Forelimb muscle (tissue), 1 donor: ENCODE measurements at regions not wholly inside any gene's neighbourhood (a gene's known extent, or its start where the extent isn't known, plus 50 kb on each side); places are given as distances from the start of the nearest gene placed in this dataset.
"Not testable (repeated sequence)": the region's sequence is repeated elsewhere in the genome, so short reads cannot be mapped to it uniquely, and the experiment has no call there.

Experiments
- DNase-seq: peaks from one replicate; pipeline ENCODE4 v3.0.0-alpha.2; 2013; ENCODE audit warnings: low read depth

DNA sequence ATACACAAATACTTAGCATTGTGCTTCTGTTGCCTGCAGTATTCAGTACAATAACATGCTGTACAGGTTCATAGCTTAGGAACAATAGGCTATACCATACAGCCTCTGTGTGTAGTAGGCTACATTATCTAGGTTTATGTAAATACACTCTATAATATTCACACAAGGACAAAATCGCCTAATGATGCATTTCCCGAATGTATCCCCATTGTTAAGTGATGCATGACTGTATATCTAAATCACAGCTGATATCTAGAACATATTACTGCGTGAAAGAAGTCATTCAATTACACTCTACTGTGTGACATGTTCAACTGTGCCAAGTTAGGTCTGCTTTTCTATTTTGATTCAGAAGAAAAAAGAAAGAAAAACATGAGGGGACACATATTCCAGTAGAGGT is 633.5 kb downstream of the RFPL4B start:
- DNase-seq, result no peak

DNA sequence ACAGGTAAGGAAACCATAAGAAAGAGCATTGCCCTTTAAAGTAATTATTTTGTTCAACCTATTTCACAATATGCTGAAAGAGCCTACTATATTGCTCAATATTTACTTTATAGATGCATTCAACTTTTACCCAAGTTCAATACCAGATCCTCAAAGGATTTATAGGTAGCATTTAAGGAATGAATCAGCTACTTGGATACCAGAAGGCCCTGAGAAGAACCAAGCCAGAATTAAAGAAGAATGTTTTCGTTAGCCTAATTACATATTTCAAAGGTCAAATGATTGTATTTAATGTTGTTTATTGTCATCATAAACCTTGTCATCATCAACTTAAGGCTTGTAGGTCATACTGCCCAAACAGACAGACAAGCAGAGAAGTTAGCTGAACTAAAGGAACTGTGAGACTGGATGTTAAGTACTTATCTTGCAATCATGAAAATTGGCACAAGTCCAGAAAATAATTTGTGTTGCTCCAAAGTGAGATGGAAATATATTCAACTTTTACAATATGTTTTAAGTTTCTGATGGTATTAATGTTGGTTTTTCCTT is 636.7 kb downstream of the RFPL4B start:
- no peak for DNase-seq

DNA sequence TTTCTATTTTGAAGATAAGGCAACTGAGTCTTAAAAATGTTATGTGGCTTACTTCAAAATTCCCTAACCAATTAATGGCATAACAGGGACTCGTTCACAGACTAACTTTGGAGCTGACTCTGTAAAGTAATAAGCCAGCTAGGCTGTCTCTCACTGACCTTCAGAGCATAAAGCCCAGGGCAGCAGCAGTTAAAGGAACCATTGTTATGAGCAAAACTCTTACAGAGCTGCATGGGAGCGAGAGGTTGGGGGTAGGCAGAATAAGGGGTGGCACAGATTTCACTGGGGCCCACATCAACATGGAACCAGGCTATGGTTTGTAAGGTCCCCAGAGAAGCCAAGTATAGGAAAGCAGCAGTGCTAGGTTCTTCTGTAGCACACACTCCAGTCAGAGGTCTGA is 637.8 kb downstream of the RFPL4B start:
- no peak for DNase-seq

- DNase-seq, result no peak
Observed at GRCh38 chr6:112986321-112986720, 639.2 kb downstream of the RFPL4B start.

GRCh38 chr6:112988748-112989147 is 641.6 kb downstream of the RFPL4B start:
- DNase-seq, result no peak

DNA sequence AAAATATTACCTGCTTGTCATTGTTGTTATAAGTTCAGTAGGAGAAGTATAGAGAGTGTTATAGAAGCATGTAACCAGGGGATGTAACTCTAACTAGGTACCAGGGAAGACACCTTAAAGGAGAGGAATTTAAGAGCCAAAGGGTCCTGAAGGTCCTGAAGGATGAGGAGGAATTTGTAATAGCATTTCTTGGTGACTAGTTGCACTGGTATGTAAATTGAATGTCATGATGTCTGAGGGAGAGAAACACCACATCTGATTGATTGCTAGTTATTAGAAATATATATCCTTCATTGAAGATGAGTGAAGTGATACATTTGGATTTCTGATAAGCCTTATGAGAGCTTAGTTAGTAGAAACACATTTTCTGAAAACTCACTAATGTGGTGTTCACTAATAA is 643.8 kb downstream of the RFPL4B start:
- DNase-seq, result no peak

GRCh38 chr6:112991912-112992311 is 644.8 kb downstream of the RFPL4B start:
- no peak for DNase-seq

GRCh38 chr6:112997421-112998085 is 650.4 kb downstream of the RFPL4B start:
- DNase-seq, result no peak

GRCh38 chr6:113004054-113004453 is 656.9 kb downstream of the RFPL4B start:
- no peak for DNase-seq

DNA sequence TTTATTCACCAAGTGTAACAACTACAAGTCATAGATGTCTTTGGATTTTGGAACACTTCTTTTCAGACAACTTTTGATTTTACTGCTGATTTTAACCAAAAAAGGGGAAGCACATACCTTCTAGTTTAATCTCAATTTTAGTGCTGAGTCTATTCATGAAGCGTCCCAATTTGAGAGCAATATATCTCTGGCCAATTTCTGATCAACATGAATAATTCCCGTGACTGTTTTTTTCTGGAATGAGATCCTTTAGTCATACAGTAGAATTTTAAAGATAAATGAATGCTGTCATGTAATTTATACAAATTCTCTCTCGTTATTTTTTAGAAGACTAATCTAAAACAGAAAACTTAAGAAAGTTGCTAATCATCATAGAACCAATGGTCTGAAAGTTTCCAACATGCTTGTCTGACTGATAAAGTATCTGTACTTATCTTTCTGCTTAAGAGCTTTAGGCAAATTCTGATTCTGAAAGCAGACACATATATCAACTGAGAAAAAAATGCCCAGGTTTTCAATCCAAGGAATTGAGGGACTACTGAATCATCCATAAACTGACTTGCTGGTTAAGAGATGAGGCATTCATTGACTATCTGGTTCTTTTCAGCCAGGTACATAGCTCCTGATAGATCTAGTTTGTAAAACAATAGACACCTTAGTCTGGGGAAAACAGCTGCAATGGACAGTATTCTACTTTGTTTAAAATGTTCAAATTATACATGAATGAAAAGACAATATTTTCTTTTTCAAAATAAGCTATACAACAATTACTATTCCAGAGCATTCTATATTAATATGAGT is 657.5 kb downstream of the RFPL4B start:
- no peak for DNase-seq

GRCh38 chr6:113006494-113006893 is 659.4 kb downstream of the RFPL4B start:
- no peak for DNase-seq

GRCh38 chr6:113009682-113010081 is 662.6 kb downstream of the RFPL4B start:
- no peak for DNase-seq

DNA sequence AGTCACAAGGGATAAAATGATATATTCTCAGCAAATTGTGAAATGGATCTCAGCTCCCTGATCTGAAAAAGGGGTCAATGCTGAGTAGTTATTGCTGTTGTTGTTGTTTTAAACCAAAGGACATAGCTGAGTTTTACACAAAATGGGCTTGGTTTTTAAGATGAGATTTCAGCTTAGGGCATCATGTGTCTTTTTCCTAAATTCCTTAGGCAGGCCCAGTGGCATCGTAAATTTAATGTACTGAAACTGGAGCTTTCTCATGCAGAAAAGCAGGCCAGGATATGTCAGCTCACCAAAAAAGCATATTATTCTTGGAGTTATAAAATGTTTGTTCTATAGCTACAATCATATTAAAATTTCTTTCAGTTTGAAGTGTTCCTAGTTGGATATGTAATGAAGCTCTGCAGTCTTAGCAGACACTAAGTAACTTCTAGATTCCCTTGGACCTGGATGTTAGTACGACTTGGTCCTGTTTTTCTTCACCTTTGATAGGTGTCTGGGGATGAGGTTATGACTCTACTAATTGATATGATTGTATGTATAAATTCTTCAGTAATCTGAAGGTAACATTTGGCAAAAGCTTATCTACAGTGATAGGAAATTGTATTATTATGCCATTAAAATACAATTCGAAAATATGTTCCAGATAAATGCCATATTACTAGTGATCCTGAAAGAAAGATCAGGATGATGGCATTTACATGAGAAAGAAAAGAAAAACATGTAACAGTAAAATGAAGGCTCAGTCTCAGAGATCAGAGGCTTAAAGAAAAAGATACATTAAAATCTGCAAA is 663.3 kb downstream of the RFPL4B start:
- DNase-seq, result no peak

GRCh38 chr6:113011389-113011788 is 664.3 kb downstream of the RFPL4B start:
- no peak for DNase-seq

- no peak for DNase-seq
Observed at GRCh38 chr6:113011801-113012200, 664.7 kb downstream of the RFPL4B start.

GRCh38 chr6:113015249-113015648 is 668.1 kb downstream of the RFPL4B start:
- no peak for DNase-seq

DNA sequence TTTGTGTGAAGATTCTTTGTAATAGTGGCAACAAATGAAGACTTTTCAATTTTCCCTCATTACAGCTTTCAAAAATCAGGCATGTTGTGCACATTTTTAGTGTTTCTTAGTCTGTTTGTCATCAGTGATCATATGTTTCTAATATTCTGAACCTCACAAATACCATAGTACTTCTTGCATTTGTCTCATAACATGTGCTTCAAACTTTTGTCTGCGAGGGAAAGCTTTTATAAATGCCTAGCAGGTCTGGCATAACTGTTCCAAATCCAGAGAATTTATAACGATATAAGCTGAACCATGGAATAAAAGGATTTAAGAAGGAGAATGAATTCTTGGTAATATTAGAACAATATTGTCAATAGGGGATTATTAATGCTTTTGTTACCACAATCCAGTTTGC is 670.2 kb downstream of the RFPL4B start:
- DNase-seq, result no peak

DNA sequence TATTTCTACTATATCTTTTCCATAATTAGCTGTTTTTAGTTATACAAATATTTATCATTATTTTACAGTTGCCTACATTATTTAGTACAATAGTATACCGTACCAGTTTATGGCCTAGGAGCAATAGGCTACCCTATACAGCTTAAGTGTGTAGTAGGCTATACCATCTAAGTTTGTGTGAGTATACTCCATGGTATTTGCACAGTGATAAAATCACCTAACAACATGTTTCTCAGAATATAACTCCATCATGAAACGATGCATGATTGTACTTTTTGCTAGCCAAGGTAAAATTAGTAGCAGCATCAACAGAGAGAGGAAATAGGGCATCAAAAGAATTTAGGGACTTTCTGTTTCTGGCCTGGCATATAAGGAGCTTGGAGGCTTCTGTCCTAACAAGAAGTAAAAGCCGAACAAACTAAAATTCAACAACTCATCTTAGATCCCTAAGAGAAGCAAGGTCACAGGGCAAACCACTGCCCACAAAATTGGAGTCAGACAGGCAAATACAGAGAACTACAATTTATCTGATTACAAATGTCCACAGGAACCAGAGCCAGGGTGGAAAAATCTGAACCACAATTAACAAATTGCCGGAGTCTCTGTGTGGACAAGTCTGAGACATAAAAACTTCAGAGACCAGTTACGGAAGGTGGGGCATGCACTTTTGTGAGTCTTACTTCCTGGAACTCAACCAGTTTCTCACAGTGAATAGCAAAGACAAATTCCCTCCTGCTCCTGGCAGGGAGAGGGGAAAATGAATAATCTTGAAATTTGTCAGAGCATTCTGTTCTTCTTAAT is 671.4 kb downstream of the RFPL4B start:
- DNase-seq, result no peak

DNA sequence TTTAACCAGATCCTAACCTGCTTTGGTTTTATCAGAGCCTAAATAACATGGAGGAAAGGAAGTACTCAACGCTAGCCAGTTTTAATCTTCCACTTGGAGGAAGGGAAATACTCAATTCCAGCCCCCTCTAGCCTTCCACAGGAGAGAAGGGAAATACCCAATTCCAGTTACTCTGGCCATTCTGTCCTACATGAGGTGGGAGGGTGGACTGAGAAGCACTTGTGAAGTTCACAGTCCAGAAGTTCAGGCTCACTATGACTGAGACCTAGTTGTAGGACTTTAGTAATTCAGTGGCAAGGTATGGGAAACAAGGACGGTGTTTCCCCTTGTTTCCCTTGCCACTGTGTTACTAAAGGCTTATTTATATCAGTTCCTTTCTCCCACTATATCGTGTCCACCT is 672.0 kb downstream of the RFPL4B start:
- DNase-seq, result no peak

- no peak for DNase-seq
Observed at GRCh38 chr6:113027780-113028179, 680.6 kb downstream of the RFPL4B start.

GRCh38 chr6:113029161-113029560 is 682.0 kb downstream of the RFPL4B start:
- not testable (repeated sequence) for DNase-seq
